KOPT-K1 (cell line): ENCODE measurements at regions not wholly inside any gene's neighbourhood (a gene's known extent, or its start where the extent isn't known, plus 50 kb on each side); places are given as distances from the start of the nearest gene placed in this dataset.

Experiments
- H3K27ac ChIP-seq: fragments of 200-600 bp; sonication (generic); 2 replicates; pipeline ENCODE4 v1.5.1; 2016; ENCODE audit warnings: antibody characterized with exemption, mild to moderate bottlenecking, low read depth, low read length; ENCODE audit not compliant: poor library complexity, severe bottlenecking
- H3K36me3 ChIP-seq: fragments of 200-600 bp; sonication (generic); 2 replicates; pipeline ENCODE4 v1.5.1; 2017; ENCODE audit warnings: antibody characterized with exemption, mild to moderate bottlenecking, low read length, moderate library complexity; ENCODE audit not compliant: insufficient read depth
- H3K9me3 ChIP-seq: fragments of 200-600 bp; sonication (generic); 2 replicates; pipeline ENCODE4 v1.5.1; 2017; ENCODE audit warnings: antibody characterized with exemption, low read length, mild to moderate bottlenecking; ENCODE audit not compliant: insufficient read depth, poor library complexity, severe bottlenecking

GRCh38 chr22:49307870-49308269 is 519.8 kb downstream of the BRD1 start:
- Histone ChIP-seq H3K9me3 (no peaks in the 10 kb centered on the region), H3K27ac (no peak overlapping the region), H3K36me3 (no peaks in the 10 kb centered on the region)

DNA sequence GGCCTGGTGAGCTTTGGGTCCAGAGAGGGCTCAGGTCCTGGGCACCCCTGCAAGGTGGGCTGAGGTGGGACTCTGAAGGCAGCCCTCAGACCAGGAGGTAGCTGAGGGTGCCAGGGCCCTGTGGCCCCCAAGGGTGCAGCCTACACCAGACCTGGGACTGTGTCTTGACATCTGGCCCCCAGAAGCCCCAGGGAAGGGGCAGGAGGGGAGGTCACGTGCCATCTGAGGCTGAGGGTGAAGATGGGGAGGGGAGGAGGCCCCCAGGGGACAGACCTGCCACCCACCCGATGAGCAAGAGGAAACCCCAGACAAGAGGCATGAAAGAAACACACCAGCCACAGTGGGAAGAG is 520.2 kb downstream of the BRD1 start:
- Histone ChIP-seq H3K36me3 (no peaks in the 10 kb centered on the region), H3K27ac (no peak overlapping the region), H3K9me3 (no peaks in the 10 kb centered on the region)

DNA sequence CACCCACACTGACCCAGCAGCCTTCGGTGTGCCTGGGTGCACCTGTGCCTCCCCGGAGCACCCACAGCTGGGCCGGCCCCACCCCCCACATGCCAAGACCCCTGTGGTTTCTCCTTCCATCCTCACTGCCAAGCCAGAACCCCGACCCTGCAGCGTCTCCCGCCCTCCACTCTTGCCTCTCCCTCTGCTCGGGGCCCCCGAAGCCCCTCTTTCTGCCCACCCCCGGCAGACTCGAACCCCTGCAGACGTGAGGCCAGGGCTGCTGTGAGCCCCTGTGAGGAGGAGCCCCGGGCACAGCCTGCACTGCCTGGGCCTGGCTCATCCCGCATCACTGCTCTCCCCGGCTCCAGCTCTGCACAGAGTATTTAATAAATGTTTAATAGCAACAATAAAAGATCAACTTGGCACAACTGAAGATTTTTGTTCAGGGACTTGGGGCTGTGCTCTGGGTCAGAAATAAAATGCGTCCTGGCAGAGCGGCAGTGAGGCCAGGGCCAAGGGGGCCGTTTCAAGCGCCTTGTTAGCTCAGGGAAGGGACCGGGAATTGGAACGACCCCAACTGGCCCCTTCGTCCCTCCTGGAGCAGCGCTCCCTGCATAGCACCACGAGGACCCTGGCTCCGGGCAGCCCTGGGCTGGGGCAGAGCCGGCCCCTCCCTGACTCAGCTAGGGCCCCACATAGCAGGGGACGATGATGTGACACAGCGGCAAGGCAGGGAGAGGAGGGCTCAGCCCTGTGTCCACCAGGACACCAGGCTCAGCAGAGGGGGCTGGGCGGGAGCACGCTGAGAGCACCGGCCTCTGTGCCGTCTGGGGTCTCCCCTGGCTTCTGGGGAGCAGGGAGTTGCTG is 520.8 kb downstream of the BRD1 start:
- Histone ChIP-seq H3K36me3 (no peaks in the 10 kb centered on the region), H3K9me3 (no peaks in the 10 kb centered on the region), H3K27ac (no peak overlapping the region)

GRCh38 chr22:49305966-49306631 is 521.6 kb downstream of the BRD1 start:
- H3K27ac ChIP-seq, result no peak overlapping the region
- H3K9me3 ChIP-seq, result no peaks in the 10 kb centered on the region
- no peaks in the 10 kb centered on the region for H3K36me3 ChIP-seq

DNA sequence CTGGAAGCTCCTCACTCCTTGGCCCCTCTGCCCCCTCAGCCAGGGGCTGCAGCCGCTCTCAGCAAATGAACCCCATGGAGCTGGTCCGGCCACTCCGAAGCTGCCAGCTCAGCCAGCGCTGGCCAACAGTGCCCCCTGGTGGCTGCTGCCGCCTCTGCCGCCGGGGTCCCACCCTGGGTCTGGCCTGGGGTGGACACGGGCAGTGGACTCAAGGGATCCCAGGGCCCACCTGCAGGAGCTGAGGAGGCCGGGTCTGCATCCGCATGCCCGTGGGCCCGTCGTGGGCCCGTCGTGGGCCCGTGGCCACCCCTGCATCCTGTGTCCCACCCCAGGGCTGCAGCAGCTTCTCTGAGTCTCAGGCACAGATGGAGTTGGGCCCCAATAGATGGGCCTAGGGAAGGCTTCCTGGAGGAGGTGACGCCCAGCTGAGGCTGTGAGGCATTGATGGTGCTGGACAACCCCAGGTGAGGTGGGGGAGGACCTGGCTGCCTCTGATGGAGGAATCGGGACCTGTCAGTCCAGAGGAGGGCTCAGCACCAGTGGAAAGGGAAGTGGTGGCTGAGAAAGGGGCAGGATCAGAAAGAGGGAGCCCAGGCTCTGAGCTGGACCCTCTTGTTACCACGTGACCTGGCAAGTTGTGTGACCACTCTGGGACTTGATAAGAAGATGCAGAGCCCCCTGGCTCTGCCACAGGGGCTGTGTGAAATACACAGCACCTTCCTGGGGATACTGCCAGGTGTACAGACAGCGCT is 522.3 kb downstream of the BRD1 start:
- H3K27ac ChIP-seq, result no peak overlapping the region
- H3K9me3 ChIP-seq, result no peaks in the 10 kb centered on the region
- H3K36me3 ChIP-seq, result no peaks in the 10 kb centered on the region

DNA sequence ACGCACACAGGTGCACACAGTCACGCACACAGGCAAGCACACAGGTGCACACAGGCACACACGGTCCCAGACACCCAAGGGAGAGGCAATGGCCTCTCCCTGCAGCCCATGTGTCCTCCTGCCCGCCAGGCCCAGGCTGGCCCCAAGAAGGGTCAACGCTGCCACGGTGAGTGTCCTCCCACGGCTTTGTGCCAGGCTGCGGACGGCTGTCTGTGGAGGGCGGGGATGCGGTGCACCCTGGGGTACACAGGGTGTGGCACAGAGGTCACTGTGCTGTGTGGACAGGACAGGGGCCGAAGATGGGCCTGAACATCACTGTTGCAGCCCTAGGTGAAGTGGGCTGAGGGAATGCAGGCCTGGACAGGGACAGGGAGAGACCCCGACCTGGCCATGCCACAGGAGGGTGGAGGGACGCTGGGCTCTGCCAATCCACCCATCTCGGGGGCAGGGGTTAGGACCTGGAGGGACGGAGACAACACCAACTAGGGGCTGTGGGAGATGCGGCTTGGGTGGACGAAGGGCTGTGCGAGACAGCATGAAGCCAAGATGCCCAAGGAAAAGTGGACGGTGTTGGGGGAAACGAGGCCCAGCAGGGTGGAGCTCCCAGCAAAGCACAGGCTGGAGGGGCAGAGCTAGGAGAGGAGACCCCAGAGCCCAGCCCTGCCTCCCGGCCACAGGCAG is 523.8 kb downstream of the BRD1 start:
- H3K36me3 ChIP-seq, result no peaks in the 10 kb centered on the region
- H3K27ac ChIP-seq, result no peak overlapping the region
- H3K9me3 ChIP-seq, result no peaks in the 10 kb centered on the region

DNA sequence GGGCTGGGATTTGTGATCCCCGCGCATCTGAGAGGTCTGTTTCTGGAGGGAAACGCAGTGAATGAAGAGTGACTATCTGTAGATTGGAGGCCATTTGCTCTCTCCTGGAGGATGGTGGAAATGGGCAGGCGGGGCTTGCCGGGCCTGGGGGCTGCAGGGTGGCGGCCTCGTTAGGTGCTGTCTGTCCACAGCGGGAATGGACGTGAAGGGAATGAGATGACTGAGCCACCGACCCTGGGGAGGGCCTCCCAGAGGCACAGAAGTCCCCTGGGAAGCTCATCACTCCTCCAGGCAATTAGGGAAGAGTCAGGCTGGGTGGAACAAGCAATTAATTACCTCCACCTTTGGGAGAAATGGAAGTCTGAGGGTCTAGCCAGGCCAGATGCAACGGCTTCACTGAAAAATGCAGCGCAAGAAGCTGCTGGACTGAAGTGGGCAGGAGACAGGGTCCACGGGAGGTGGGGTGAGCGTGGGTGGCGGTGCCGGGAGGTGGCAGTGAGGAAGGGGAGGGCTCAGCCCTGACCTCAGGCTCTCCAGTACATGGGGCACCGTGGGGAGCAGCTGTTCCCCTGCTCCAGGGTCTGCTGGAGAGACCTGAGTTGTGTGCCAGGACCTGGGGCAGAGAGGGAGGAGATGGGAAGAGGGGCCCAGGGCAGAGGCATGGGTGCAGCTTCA is 524.5 kb downstream of the BRD1 start:
- Histone ChIP-seq H3K9me3 (no peaks in the 10 kb centered on the region), H3K27ac (no peak overlapping the region), H3K36me3 (no peaks in the 10 kb centered on the region)

DNA sequence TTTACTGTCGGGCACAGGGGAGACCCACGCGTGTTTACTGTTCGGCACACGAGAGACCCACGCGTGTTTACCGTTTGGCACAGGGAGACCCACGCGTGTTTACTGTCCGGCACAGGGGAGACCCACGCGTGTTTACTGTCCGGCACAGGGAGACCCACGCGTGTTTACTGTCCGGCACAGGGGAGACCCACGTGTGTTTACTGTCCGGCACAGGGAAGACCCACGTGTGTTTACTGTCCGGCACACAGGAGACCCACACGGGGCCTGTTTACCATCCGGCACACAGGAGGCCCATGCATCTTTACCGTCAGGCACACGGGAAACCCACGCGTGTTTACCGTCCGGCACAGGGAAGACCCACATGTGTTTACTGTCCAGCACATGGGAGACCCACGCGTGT is 525.1 kb downstream of the BRD1 start:
- no peaks in the 10 kb centered on the region for H3K9me3 ChIP-seq
- H3K27ac ChIP-seq, result no peak overlapping the region
- H3K36me3 ChIP-seq, result no peaks in the 10 kb centered on the region

GRCh38 chr22:49302150-49302460 is 525.6 kb downstream of the BRD1 start:
- Histone ChIP-seq H3K27ac (no peak overlapping the region), H3K36me3 (no peaks in the 10 kb centered on the region), H3K9me3 (no peaks in the 10 kb centered on the region)

DNA sequence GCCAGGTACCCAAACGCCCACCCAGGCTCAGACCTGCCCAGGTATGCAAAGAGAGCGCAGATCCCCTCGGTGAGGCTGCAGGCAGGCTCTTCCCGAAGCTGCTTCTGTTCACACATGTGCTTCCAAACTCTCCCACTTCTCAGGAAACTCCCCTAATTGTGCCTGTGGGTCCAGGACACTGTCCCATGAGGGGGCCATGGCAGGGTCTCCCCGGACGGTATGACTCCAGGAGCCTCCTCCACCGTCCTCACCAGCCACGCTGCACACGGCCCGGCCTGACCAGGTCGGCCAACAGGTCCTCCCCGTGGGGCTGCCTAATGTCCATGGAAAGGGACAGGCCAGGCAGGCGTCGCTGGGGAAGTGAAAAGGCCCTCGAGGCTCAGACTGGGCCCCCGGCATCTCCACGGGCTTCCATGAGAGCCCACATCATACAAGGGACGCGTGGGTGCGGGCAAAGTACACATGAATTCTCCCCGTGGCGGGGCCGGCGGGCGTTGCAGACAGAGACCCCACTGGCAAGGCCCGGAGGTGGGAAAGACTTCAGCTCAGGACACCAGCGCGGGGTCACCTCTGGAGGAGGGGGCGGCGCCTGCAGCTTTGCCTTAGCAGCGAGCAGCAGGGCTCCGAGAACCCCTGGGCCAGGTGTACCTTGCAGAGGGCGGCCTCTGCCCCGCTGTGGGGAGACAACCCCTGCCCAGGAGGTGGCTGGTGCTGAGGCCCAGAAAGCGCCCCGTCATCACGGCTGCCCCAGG is 526.1 kb downstream of the BRD1 start:
- Histone ChIP-seq H3K9me3 (no peaks in the 10 kb centered on the region), H3K36me3 (no peaks in the 10 kb centered on the region)

GRCh38 chr22:49300951-49301397 is 526.7 kb downstream of the BRD1 start:
- Histone ChIP-seq H3K9me3 (no peaks in the 10 kb centered on the region), H3K27ac (no peak overlapping the region), H3K36me3 (no peaks in the 10 kb centered on the region)

More for the DNA sequence above, 526.1 kb downstream of the BRD1 start:
- no peak overlapping the region for H3K27ac ChIP-seq

DNA sequence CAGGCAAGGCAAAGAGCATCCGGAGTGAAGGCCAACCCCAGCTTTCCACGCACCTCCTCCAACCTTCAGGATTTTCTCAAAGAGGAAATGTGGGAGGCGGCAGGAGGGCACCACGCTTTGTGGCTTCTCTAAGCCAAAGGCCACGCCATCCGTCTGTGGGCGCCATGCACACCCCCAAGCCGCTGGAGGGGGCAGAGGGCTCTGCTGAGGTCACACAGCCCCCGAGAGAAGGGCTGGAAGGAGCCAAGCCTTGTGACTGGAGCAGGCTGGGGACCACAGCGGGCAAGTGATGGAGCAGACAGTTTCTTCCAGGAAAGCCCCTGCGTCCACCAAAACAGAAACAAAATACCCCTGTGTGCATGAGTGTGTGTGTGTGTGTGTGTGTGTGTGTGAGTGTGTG is 527.4 kb downstream of the BRD1 start:
- H3K9me3 ChIP-seq, result no peaks in the 10 kb centered on the region
- no peaks in the 10 kb centered on the region for H3K36me3 ChIP-seq
- H3K27ac ChIP-seq, result no peak overlapping the region

DNA sequence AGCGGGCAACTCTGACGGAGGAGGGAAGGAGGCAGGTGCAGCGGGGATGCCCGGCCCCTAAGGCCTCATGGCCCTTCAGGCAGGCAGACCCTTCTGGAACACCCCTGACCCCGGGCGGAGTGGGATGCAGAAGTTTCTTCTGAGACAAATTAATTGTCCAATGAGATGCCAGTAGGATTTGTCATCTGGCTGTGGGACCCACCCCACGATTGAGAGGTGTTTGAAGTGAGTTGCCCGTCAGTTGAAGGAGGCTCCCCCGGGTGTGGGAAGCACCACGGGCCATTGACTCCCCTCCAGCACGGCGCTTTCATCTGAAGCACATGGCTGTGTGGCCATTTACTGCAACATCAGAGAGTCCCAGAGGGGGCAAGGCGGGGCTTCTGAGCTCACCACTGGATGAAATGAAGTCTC is 527.8 kb downstream of the BRD1 start:
- H3K27ac ChIP-seq, result no peak overlapping the region
- H3K9me3 ChIP-seq, result no peaks in the 10 kb centered on the region
- no peaks in the 10 kb centered on the region for H3K36me3 ChIP-seq
